Ovary (tissue), 7 donors: ENCODE measurements at regions not wholly inside any gene's neighbourhood (a gene's known extent, or its start where the extent isn't known, plus 50 kb on each side); places are given as distances from the start of the nearest gene placed in this dataset.

Experiments
- DNase-seq, 5 donors: peaks; one replicate each; pipeline ENCODE4 v3.0.0-alpha.2; 2019 to 2020
- H3K27ac ChIP-seq, 2 donors: fragments of 200-600 bp; one replicate each; pipeline versions ENCODE4 v1.5.1 to v1.8.0; 2019 to 2022
- H3K27me3 ChIP-seq: fragments of 200-600 bp; one replicate; pipeline ENCODE4 v1.8.0; 2022
- H3K36me3 ChIP-seq: fragments of 200-600 bp; sonication (generic); one replicate; pipeline ENCODE4 v1.5.1; 2019
- H3K4me1 ChIP-seq: one replicate; pipeline ENCODE4 v1.8.1; 2013; ENCODE audit warnings: mild to moderate bottlenecking, moderate library complexity; ENCODE audit not compliant: insufficient read depth
- H3K4me3 ChIP-seq: fragments of 200-600 bp; sonication (generic); one replicate; pipeline ENCODE4 v1.5.1; 2017
- H3K9me3 ChIP-seq, 2 donors: fragments of 200-600 bp in 1 of 2; sonication (generic) in 1 of 2; one replicate each; pipeline versions ENCODE4 v1.5.1 to v1.8.1; 2013 to 2019; ENCODE audit warnings: mild to moderate bottlenecking in 1 of 2, moderate library complexity in 1 of 2
- EP300 ChIP-seq: sonication (generic); formaldehyde crosslinking; IDR thresholded peaks from one replicate; pipeline ENCODE4 v1.6.1; 2017; ENCODE audit warnings: antibody characterized with exemption
- POLR2A ChIP-seq: fragments of 450-650 bp; IDR thresholded peaks from one replicate; pipeline ENCODE4 v1.6.1; 2017; ENCODE audit warnings: antibody characterized with exemption, mild to moderate bottlenecking, moderate library complexity
- WGBS, 3 donors: extraction: QIAGEN DNeasy Blood & Tissue Kit in 1 of 3; methylation state at CpG; one replicate each; pipeline versions ENCODE4 v1.1.5 to v1.1.7; 2013 to 2017; 5-methylcytosine and 5-hydroxymethylcytosine counted together
- intact Hi-C, 4 donors: fragments of 100-400 bp; cut with DNase I; formaldehyde crosslinking; loops; one replicate each; pipeline versions ENCODE4 v1.11.0 to v1.15.1; 2022 to 2023
- TF ChIP-seq, protein P1 (sequence below), 3 donors: fragments of 450-650 bp in 2 of 3; fragments of 200-600 bp in 1 of 3; IDR thresholded peaks; one replicate each; pipeline versions ENCODE4 v1.5.1 to v1.8.0; 2016 to 2022; ENCODE audit warnings: antibody characterized with exemption in 3 of 3, mild to moderate bottlenecking in 1 of 3
- donor health status: DM: no; HTN: no; CAD: no; lungs with moderate emphysema.
- donor health status: DM: no; HTN: no; CAD: no.
- donor health status: Bipolar disorder and iron deficiency.
- donor health status: DM: no; HTN: no; CAD: no.
- donor health status: DM: yes; HTN: yes; CAD: no.

DNA sequence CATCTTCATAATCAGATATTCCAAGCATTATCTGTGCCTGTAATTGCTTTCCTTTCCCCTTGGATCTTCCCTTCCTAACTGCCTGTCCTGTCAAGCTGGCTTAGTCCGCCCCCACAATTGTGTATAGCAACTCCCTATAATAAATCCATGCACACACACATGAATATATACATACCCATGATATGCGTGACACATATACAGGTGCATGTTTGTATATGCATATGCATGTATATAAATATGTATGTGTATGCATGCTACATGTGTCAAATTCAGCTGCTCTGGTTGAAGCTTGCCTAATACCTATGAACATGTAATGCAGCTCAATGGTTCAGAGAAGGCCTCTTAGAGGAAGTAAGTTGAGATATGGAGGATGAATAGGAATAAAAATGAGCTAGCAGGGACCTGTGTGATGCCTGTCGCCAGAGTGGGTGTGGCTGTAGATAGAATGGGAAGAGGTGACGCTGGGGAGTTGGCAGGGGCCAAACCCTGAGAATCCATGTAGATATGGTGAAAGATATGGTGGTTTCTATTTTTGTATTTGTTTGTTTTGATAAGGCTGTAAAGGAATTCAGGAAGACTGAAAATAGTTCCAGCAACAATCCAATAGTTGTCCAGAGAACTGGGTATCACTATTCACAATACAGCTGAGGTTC lies 595.0 kb upstream of the BOD1L1 start:
- TF ChIP-seq POLR2A (no peak), EP300 (no peak)
- Histone ChIP-seq H3K4me1 (no peaks in the 10 kb centered on the region), H3K27me3 (no peaks in the 10 kb centered on the region), H3K27ac (no peak overlapping the region), H3K9me3 (no peaks in the 10 kb centered on the region), H3K36me3 (no peaks in the 10 kb centered on the region), H3K4me3 (no peak overlapping the region)
- no peak for DNase-seq
- intact Hi-C loops, result no loop called here
- WGBS, 3 donors, result 57 to 68% (median 59%) methylated on average over 4 of the region's 4 CpGs

DNA sequence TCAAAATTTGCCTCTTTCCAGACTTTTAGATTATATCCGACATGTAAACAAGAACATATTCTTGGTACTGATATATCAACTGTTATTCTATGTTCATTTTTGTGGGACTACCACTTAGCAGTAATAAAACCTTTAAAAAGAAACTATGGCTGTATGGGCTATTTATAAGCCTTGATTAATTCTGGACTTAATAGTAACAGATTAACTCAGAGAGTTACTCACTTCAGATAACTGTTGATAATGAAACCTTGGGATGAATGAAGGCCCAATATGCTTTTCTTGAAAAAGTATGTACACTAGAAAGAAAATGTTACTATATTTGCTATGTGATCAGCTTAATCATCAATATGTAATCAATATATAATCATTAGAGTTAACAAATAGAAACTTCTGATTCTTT lies 595.9 kb upstream of the BOD1L1 start:
- Histone ChIP-seq H3K27me3 (no peaks in the 10 kb centered on the region), H3K9me3 (no peaks in the 10 kb centered on the region), H3K27ac (no peak overlapping the region), H3K4me3 (no peak overlapping the region), H3K4me1 (no peaks in the 10 kb centered on the region), H3K36me3 (no peaks in the 10 kb centered on the region)
- intact Hi-C loops, result no loop called here
- TF ChIP-seq POLR2A (no peak), EP300 (no peak)
- TF ChIP-seq, protein P1, sequence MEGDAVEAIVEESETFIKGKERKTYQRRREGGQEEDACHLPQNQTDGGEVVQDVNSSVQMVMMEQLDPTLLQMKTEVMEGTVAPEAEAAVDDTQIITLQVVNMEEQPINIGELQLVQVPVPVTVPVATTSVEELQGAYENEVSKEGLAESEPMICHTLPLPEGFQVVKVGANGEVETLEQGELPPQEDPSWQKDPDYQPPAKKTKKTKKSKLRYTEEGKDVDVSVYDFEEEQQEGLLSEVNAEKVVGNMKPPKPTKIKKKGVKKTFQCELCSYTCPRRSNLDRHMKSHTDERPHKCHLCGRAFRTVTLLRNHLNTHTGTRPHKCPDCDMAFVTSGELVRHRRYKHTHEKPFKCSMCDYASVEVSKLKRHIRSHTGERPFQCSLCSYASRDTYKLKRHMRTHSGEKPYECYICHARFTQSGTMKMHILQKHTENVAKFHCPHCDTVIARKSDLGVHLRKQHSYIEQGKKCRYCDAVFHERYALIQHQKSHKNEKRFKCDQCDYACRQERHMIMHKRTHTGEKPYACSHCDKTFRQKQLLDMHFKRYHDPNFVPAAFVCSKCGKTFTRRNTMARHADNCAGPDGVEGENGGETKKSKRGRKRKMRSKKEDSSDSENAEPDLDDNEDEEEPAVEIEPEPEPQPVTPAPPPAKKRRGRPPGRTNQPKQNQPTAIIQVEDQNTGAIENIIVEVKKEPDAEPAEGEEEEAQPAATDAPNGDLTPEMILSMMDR (IDR thresholded peaks at IDR 0.05), result no peak
- WGBS, 3 donors, result 94 to 97% (median 96%) methylated on average over 1 of the region's 1 CpG
- DNase-seq, result no peak

DNA sequence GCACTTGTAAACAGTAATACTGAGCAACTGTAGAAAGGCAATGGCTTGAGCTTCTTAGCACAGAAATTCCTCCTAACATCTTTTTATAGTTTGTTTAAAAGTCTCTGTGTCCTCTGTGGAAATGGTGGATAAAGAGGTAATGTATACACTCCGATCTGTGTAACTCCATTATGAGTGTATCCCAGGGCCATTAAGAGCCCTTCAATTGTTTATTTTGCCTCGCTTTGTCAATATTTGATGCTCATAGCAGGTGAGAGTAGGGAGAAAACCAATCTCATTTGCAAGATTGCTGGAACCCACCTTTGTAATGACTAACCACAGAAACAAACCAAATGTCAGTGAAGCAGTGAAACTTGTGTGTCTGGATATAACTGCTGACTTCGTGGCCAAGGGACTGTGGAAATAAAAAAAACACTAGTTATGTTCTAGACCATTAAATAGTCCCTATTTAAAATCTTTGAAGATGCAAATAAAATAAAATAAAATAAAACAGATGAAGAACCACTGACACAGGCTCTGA lies 598.2 kb upstream of the BOD1L1 start:
- TF ChIP-seq EP300 (no peak), POLR2A (no peak)
- TF ChIP-seq, protein P1 (IDR thresholded peaks at IDR 0.05), result no peak
- no peak overlapping the region for H3K27ac ChIP-seq
- DNase-seq, result no peak
- no peaks in the 10 kb centered on the region for H3K9me3 ChIP-seq
- H3K4me3 ChIP-seq, result no peak overlapping the region
- intact Hi-C loops, result no loop called here
- no peaks in the 10 kb centered on the region for H3K36me3 ChIP-seq
- H3K4me1 ChIP-seq, result no peaks in the 10 kb centered on the region
- WGBS, 3 donors, result 73 to 79% (median 73%) methylated on average over 3 of the region's 3 CpGs
- H3K27me3 ChIP-seq, result no peaks in the 10 kb centered on the region

DNA sequence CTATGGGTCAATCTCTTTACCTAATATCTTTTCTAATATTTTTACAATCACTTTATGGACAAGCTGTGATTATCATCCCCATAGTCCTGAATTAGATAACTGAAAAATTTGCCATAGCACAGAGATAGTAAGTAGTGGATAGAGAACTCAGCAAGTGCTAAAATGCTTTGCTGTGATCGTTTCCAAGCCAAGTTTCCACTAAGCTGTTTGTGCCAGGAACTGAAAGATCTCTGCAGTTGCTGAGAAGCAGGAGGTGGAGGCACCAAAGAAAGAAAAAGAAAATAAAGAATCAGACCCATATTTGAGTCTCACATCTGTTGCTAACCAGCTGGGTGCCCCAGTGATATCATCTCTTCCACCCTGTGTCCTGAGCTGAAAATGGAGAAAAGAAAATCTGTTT lies 605.6 kb upstream of the BOD1L1 start:
- H3K4me3 ChIP-seq, result no peak overlapping the region
- H3K4me1 ChIP-seq, result no peaks in the 10 kb centered on the region
- WGBS, 3 donors, result 21 to 31% (median 28%) methylated on average over 1 of the region's 1 CpG
- no peak for DNase-seq
- H3K36me3 ChIP-seq, result no peaks in the 10 kb centered on the region
- intact Hi-C loops, result no loop called here
- TF ChIP-seq POLR2A (no peak), EP300 (no peak)
- TF ChIP-seq, protein P1 (IDR thresholded peaks at IDR 0.05), result no peak
- no peaks in the 10 kb centered on the region for H3K27me3 ChIP-seq
- no peaks in the 10 kb centered on the region for H3K9me3 ChIP-seq
- no peak overlapping the region for H3K27ac ChIP-seq

DNA sequence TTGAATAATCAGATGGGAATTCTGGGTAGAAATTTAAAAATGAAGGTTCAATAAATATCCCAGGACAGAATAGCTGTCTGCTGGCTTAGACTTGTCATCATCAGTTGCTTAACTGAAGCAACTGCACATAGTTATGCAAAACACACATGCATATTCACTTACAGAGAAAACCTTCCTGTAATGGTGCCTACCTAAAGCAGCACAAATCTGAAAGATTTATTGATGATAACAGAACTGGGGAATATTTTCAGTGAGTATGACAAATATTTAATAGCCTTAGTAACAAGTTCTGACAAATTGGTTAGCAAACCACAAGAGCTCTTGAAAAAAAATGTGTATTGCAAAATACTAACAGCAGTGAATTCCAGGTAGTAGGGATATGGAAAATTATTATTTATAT lies 606.8 kb upstream of the BOD1L1 start:
- Histone ChIP-seq H3K4me1 (no peaks in the 10 kb centered on the region), H3K27ac (no peak overlapping the region), H3K9me3 (no peaks in the 10 kb centered on the region), H3K27me3 (no peaks in the 10 kb centered on the region), H3K36me3 (no peaks in the 10 kb centered on the region), H3K4me3 (no peak overlapping the region)
- intact Hi-C loops, result no loop called here
- DNase-seq, result no peak
- TF ChIP-seq POLR2A, result no peak
- TF ChIP-seq EP300, result no peak
- TF ChIP-seq, protein P1 (IDR thresholded peaks at IDR 0.05), result no peak
